ENCODE measurements at regions not wholly inside any gene's neighbourhood (a gene's known extent, or its start where the extent isn't known, plus 50 kb on each side); places are given as distances from the start of the nearest gene placed in this dataset.

DNA sequence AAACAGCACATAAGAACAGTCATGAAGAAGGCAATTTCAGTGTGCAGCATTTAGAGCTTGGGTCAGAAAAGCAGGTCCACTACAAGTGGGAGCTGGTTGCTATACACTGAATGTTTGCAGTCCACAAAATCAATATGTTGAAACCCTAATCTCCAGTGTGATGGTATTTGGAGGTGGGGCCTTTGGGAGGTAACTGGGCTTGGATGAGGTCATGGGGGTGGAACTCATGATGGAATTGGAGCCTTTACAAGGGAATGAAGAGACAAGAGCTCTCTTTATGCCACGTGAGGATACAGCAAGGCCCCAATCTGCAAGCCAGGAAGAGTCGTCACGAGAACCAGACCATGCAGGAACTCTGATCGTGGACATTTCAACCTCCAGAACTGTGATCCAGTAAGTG lies 216.7 kb upstream of the SLC35B3 start:
- Histone ChIP-seq H3K4me1 (no peaks in the 10 kb centered on the region), H3K9me3 (peaks cover 0 to 14% (median 0%) of the 10 kb centered on the region in 11 donors), H3K4me3 (no peak overlapping the region), H3K27ac (no peak overlapping the region), H3K27me3 (no peaks in the 10 kb centered on the region), H3K36me3 (no peaks in the 10 kb centered on the region)
- intact Hi-C loops (cut with DNase I): no loop called here
- ATAC-seq: no peak
- WGBS, 2 donors: 74 to 85% methylated on average over 4 of the region's 4 CpGs
- no peak for DNase-seq
- TF ChIP-seq, protein P1, sequence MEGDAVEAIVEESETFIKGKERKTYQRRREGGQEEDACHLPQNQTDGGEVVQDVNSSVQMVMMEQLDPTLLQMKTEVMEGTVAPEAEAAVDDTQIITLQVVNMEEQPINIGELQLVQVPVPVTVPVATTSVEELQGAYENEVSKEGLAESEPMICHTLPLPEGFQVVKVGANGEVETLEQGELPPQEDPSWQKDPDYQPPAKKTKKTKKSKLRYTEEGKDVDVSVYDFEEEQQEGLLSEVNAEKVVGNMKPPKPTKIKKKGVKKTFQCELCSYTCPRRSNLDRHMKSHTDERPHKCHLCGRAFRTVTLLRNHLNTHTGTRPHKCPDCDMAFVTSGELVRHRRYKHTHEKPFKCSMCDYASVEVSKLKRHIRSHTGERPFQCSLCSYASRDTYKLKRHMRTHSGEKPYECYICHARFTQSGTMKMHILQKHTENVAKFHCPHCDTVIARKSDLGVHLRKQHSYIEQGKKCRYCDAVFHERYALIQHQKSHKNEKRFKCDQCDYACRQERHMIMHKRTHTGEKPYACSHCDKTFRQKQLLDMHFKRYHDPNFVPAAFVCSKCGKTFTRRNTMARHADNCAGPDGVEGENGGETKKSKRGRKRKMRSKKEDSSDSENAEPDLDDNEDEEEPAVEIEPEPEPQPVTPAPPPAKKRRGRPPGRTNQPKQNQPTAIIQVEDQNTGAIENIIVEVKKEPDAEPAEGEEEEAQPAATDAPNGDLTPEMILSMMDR (IDR thresholded peaks at IDR 0.05): no peak

DNA sequence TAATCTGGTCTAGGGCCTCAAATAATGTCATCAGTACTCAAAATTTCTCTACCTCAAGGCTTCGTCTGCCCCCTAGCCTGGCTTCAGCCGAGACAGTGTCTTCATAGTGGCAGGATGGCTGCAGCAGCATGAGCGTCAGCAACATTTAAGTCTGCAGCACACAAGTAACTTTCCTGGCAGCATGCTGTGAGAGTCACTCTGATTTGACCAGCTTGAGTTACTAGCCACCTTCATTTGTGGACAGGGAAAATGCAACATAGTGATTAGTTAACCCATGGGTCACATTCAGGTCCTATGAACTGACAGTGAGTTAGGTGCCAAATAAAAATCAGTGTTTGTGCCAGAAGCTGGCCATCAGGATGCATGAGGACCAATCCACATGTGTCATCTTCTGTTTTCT lies 209.9 kb upstream of the SLC35B3 start:
- WGBS, 2 donors: 73 to 77% methylated on average over 3 of the region's 3 CpGs
- Histone ChIP-seq H3K4me1 (no peaks in the 10 kb centered on the region), H3K4me3 (no peak overlapping the region), H3K27me3 (no peaks in the 10 kb centered on the region), H3K36me3 (no peaks in the 10 kb centered on the region), H3K27ac (no peak overlapping the region), H3K9me3 (peaks cover 0 to 36% (median 0%) of the 10 kb centered on the region in 11 donors)
- no peak for ATAC-seq
- DNase-seq: no peak
- TF ChIP-seq, protein P1 (IDR thresholded peaks at IDR 0.05): no peak
- intact Hi-C loops (cut with DNase I): no loop called here

DNA sequence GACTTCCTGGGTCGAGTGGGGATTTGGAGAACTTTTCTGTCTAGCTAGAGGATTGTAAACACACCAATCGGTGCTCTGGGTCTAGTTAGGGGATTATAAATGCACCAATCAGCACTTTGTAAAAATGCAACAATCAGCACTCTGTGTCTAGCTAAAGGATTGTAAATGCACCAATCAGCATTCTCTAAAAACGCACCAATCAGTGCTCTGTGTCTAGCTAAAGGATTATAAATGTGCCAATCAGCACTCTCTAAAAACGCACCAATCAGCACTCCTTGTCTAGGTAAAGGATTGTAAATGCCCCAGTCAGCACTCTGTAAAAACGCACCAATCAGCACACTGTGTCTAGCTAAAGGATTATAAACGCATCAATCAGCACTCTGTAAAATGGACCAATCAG lies 209.0 kb upstream of the SLC35B3 start:
- intact Hi-C loops (cut with DNase I): no loop called here
- Histone ChIP-seq H3K4me3 (no peak overlapping the region), H3K27me3 (no peaks in the 10 kb centered on the region), H3K4me1 (no peaks in the 10 kb centered on the region), H3K27ac (no peak overlapping the region), H3K36me3 (no peaks in the 10 kb centered on the region), H3K9me3 (peaks cover 0 to 33% (median 0%) of the 10 kb centered on the region in 11 donors)
- WGBS, 2 donors: 86 to 91% methylated on average over 6 of the region's 6 CpGs
- TF ChIP-seq, protein P1 (IDR thresholded peaks at IDR 0.05): no peak
- DNase-seq (no peak), ATAC-seq (no peak)

DNA sequence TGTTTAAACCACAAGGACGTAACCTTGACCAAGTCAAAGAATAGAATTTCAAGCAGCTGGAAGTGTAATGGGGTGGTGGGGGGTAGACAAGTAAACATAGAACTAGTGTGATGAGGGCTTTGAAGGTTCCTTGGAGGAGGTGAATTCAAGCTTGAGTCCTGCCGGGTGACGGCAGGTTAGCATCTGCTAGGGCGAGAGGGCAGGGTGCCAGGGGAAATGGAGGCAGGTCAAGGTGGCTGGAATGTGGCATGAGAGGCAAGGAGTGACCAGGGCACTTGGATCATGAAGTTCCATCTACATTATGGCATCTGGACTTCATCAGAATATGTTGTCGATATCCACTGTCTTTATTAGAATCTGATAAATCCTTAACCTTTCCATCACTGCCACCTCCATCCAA lies 207.5 kb upstream of the SLC35B3 start:
- peaks cover 0 to 22% (median 0%) of the 10 kb centered on the region in 11 donors for H3K9me3 ChIP-seq
- ATAC-seq (no peak), DNase-seq (no peak)
- no peaks in the 10 kb centered on the region for H3K36me3 ChIP-seq
- H3K4me3 ChIP-seq: no peak overlapping the region
- 79 to 82% methylated on average over 5 of the region's 5 CpGs for WGBS, 2 donors
- no peaks in the 10 kb centered on the region for H3K4me1 ChIP-seq
- intact Hi-C loops (cut with DNase I): no loop called here
- no peak overlapping the region for H3K27ac ChIP-seq
- TF ChIP-seq, protein P1 (IDR thresholded peaks at IDR 0.05): no peak
- no peaks in the 10 kb centered on the region for H3K27me3 ChIP-seq
